IMR-90 (cell line): ENCODE measurements at regions not wholly inside any gene's neighbourhood (a gene's known extent, or its start where the extent isn't known, plus 50 kb on each side); places are given as distances from the start of the nearest gene placed in this dataset.

Source experiments
- ATAC-seq: fragments of 200-7000 bp; cut with Tn5 transposase; 2 replicates; pipeline ENCODE4 v1.9.1; 2020; ENCODE audit warnings: low read depth, mild to moderate bottlenecking, moderate library complexity
- BruUV-seq: library from RNA; stranded (reverse); fragments of 400-500 nt; replicated peaks from 2 replicates; lab custom pipeline; 2021; lab: Mats Ljungman, UMichigan
- CTCF ChIA-PET: fragments of 300-600 bp; formaldehyde crosslinking; extraction: SDS; loops from one replicate; lab custom pipeline; 2021; ENCODE audit warnings: antibody characterized with exemption; lab: Yijun Ruan, JAX
- POLR2A ChIA-PET: fragments of 300-600 bp; sonication (Branson Sonifier 250); formaldehyde crosslinking; loops from one replicate; lab custom pipeline; 2022; ENCODE audit warnings: antibody characterized with exemption; ENCODE audit not compliant: unreplicated experiment; lab: Charles Lee
- DNase-seq: peaks from one replicate; pipeline ENCODE4 v3.0.0; 2013
- H2AFZ ChIP-seq: replicated peaks from 2 replicates; pipeline ENCODE3; 2013; ENCODE audit warnings: low read length, mild to moderate bottlenecking; ENCODE audit not compliant: poor library complexity
- H2AK5ac ChIP-seq: 2 replicates; pipeline ENCODE4 v1.6.1; 2013; ENCODE audit warnings: low read depth, low read length, inconsistent platforms
- H2AK9ac ChIP-seq: replicated peaks from 2 replicates; pipeline ENCODE3; 2013; ENCODE audit warnings: mild to moderate bottlenecking, low read depth, low read length, moderate library complexity; ENCODE audit not compliant: poor library complexity
- H2BK120ac ChIP-seq: 2 replicates; pipeline ENCODE4 v1.6.1; 2013; ENCODE audit warnings: low read depth, low read length, inconsistent platforms
- H2BK15ac ChIP-seq: 3 replicates; pipeline ENCODE4 v1.6.1; 2013; ENCODE audit warnings: low read depth, low read length, inconsistent platforms
- H2BK20ac ChIP-seq: 2 replicates; pipeline ENCODE4 v1.6.1; 2013; ENCODE audit warnings: low read depth, mild to moderate bottlenecking, inconsistent platforms, low read length, moderate library complexity
- H2BK5ac ChIP-seq: 2 replicates; pipeline ENCODE4 v1.6.1; 2013; ENCODE audit warnings: mild to moderate bottlenecking, low read depth, low read length, inconsistent platforms; ENCODE audit not compliant: poor library complexity, severe bottlenecking
- H3K14ac ChIP-seq: replicated peaks from 2 replicates; pipeline ENCODE4 v1.6.1; 2013; ENCODE audit warnings: low read depth, low read length, inconsistent platforms
- H3K18ac ChIP-seq: 2 replicates; pipeline ENCODE4 v1.6.1; 2013; ENCODE audit warnings: low read depth, low read length, control low read depth
- H3K23ac ChIP-seq: 2 replicates; pipeline ENCODE4 v1.6.1; 2013; ENCODE audit warnings: low read depth, low read length, inconsistent platforms
- H3K27ac ChIP-seq: 2 replicates; pipeline ENCODE4 v1.5.1; 2013; ENCODE audit warnings: mild to moderate bottlenecking, control low read depth, low read length; ENCODE audit not compliant: insufficient read depth
- H3K27me3 ChIP-seq: 2 replicates; pipeline ENCODE4 v1.6.1; 2013; ENCODE audit warnings: low read length; ENCODE audit not compliant: control insufficient read depth, insufficient read depth
- H3K36me3 ChIP-seq: 2 replicates; pipeline ENCODE4 v1.6.1; 2013; ENCODE audit warnings: low read length, mixed read lengths; ENCODE audit not compliant: control insufficient read depth, insufficient read depth
- H3K4ac ChIP-seq: 2 replicates; pipeline ENCODE4 v1.6.1; 2013; ENCODE audit warnings: low read depth, low read length, inconsistent platforms
- H3K4me1 ChIP-seq: 2 replicates; pipeline ENCODE4 v1.6.1; 2013; ENCODE audit warnings: low read length, mixed read lengths; ENCODE audit not compliant: control insufficient read depth, insufficient read depth
- H3K4me2 ChIP-seq: 2 replicates; pipeline ENCODE4 v1.6.1; 2013; ENCODE audit warnings: low read depth, mild to moderate bottlenecking, control low read depth, low read length, moderate library complexity
- H3K4me3 ChIP-seq: 2 replicates; pipeline ENCODE4 v1.5.1; 2013; ENCODE audit warnings: low read depth, mild to moderate bottlenecking, control low read depth, low read length, moderate library complexity; ENCODE audit not compliant: insufficient read depth
- H3K56ac ChIP-seq: 2 replicates; pipeline ENCODE4 v1.6.1; 2013; ENCODE audit warnings: low read length, inconsistent platforms; ENCODE audit not compliant: insufficient read depth; ENCODE audit errors: extremely low read depth
- H3K79me1 ChIP-seq, 2 experiments: 2 replicates each; pipeline ENCODE4 v1.6.1; 2013; ENCODE audit warnings: low read length in 2 of 2, inconsistent platforms in 1 of 2, low read depth in 1 of 2
- H3K9ac ChIP-seq: 2 replicates; pipeline ENCODE4 v1.6.1; 2013; ENCODE audit warnings: low read depth, low read length, control low read depth
- H3K9me1 ChIP-seq: 2 replicates; pipeline ENCODE4 v1.6.1; 2013; ENCODE audit warnings: low read length, inconsistent platforms; ENCODE audit not compliant: insufficient read depth
- H3K9me3 ChIP-seq: 2 replicates; pipeline ENCODE4 v1.6.1; 2013; ENCODE audit warnings: low read length; ENCODE audit not compliant: control insufficient read depth, insufficient read depth
- H4K20me1 ChIP-seq: 2 replicates; pipeline ENCODE4 v1.6.1; 2013; ENCODE audit warnings: low read length, inconsistent platforms; ENCODE audit not compliant: insufficient read depth
- H4K5ac ChIP-seq: 2 replicates; pipeline ENCODE4 v1.6.1; 2013; ENCODE audit warnings: mild to moderate bottlenecking, low read depth, low read length, control low read depth
- H4K8ac ChIP-seq, 2 experiments: 2 replicates each; pipeline ENCODE4 v1.6.1; 2013; ENCODE audit warnings: low read depth in 2 of 2, low read length in 2 of 2, control low read depth in 1 of 2, inconsistent platforms in 1 of 2
- H4K91ac ChIP-seq: 2 replicates; pipeline ENCODE4 v1.6.1; 2013; ENCODE audit warnings: low read depth, low read length, inconsistent platforms; ENCODE audit not compliant: insufficient read depth
- BHLHE40 ChIP-seq: fragments of 150-350 bp; IDR thresholded peaks from 2 replicates; pipeline ENCODE4 v1.6.1; 2016; ENCODE audit warnings: mild to moderate bottlenecking, low read depth, low read length
- CEBPB ChIP-seq: IDR thresholded peaks from 2 replicates; pipeline ENCODE4 v1.6.1; 2012; ENCODE audit warnings: low read depth, low read length, improper control_type of control experiment
- CHD1 ChIP-seq: IDR thresholded peaks from 2 replicates; pipeline ENCODE4 v1.6.1; 2012; ENCODE audit warnings: low read depth, low read length, improper control_type of control experiment
- FOS ChIP-seq: fragments of 150-350 bp; IDR thresholded peaks from 2 replicates; pipeline ENCODE4 v1.6.1; 2016; ENCODE audit warnings: low read depth, low read length
- MAFK ChIP-seq: IDR thresholded peaks from 2 replicates; pipeline ENCODE4 v1.6.1; 2012; ENCODE audit warnings: low read depth, low read length, improper control_type of control experiment
- MAZ ChIP-seq: IDR thresholded peaks from 2 replicates; pipeline ENCODE4 v1.6.1; 2012; ENCODE audit warnings: low read depth, mild to moderate bottlenecking, low read length, improper control_type of control experiment, moderate library complexity, borderline replicate concordance
- MXI1 ChIP-seq: IDR thresholded peaks from 2 replicates; pipeline ENCODE4 v1.6.1; 2012; ENCODE audit warnings: low read depth, mild to moderate bottlenecking, low read length, moderate library complexity, borderline replicate concordance
- NFE2L2 ChIP-seq: fragments of 150-350 bp; IDR thresholded peaks from 2 replicates; pipeline ENCODE4 v1.6.1; 2016; ENCODE audit warnings: low read depth, mild to moderate bottlenecking, low read length
- POLR2A ChIP-seq: IDR thresholded peaks from 2 replicates; pipeline ENCODE4 v1.6.1; 2012; ENCODE audit warnings: mild to moderate bottlenecking, low read depth, low read length
- RAD21 ChIP-seq: IDR thresholded peaks from 2 replicates; pipeline ENCODE4 v1.6.1; 2012; ENCODE audit warnings: low read length, improper control_type of control experiment
- RCOR1 ChIP-seq: IDR thresholded peaks from 2 replicates; pipeline ENCODE4 v1.6.1; 2012; ENCODE audit warnings: mild to moderate bottlenecking, low read length, improper control_type of control experiment; ENCODE audit not compliant: insufficient replicate concordance
- RFX5 ChIP-seq: IDR thresholded peaks from 2 replicates; pipeline ENCODE4 v1.8.0; 2012; ENCODE audit warnings: low read depth, mild to moderate bottlenecking, low read length, moderate library complexity
- SMC3 ChIP-seq: fragments of 150-350 bp; IDR thresholded peaks from 2 replicates; pipeline ENCODE4 v1.6.1; 2016; ENCODE audit warnings: low read depth, mild to moderate bottlenecking, antibody characterized with exemption, low read length, moderate library complexity
- WGBS, 2 experiments: methylation state at CpG; one replicate each; pipeline versions ENCODE4 v1.1.5 to v1.1.7; 2013; ENCODE audit warnings: missing lambda C conversion rate in 2 of 2; ENCODE audit not compliant: insufficient read length in 1 of 2; ENCODE audit errors: extremely low coverage in 2 of 2; 5-methylcytosine and 5-hydroxymethylcytosine counted together
- dilution Hi-C: fragments of 300-500 bp; cut with HindIII; formaldehyde crosslinking; loops from one replicate; pipeline ENCODE4 v1.14.3; 2018; ENCODE audit warnings: low sequenced_read_pairs; ENCODE audit not compliant: unreplicated experiment
- in situ Hi-C: fragments of 300-500 bp; cut with MboI; formaldehyde crosslinking; loops from 3 replicates; pipeline ENCODE4 v1.14.3; 2019; ENCODE audit warnings: low sequenced_read_pairs, inconsistent platforms, mixed read lengths
- intact Hi-C: fragments of 100-400 bp; cut with micrococcal nuclease; formaldehyde crosslinking; loops from 2 replicates; pipeline ENCODE4 v1.10.0; 2022
- TF ChIP-seq, protein P1 (sequence below): conservative IDR thresholded peaks from 2 replicates; pipeline ENCODE4 v1.5.1; 2012; ENCODE audit warnings: mild to moderate bottlenecking, low read depth, low read length, improper control_type of control experiment
- TF ChIP-seq, protein P2 (sequence below): fragments of 150-350 bp; IDR thresholded peaks from 2 replicates; pipeline ENCODE4 v1.6.1; 2016; ENCODE audit warnings: low read depth, mild to moderate bottlenecking, low read length, moderate library complexity, borderline replicate concordance
- TF ChIP-seq, protein P3 (sequence below): fragments of 150-350 bp; IDR thresholded peaks from 2 replicates; pipeline ENCODE4 v1.6.1; 2017; ENCODE audit warnings: mild to moderate bottlenecking, antibody characterized with exemption, low read length, low read depth

DNA sequence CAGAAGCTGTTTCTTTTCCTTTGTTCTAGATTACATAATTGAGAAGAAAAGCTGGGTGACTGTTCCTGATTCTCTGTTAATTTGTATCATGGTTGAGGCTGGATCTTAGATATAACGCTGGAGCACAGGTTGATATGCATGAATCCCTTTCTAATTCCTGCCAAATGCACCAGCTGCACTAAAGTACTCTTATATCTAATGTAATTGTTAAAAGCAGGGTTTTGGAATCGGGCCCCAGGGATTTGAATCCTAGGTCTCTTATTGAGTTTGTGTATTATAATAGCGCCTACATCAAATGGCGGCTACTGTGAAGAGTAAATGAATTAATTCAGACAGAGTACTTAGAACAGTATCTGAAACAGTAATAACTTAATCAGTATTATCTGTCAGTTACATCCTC lies 80.4 kb downstream of the MC4R start:
- DNase-seq (no peak), ATAC-seq (no peak)
- no peak overlapping the region for H4K91ac ChIP-seq
- BruUV-seq = no TSS peak
- H3K27ac ChIP-seq = no peak overlapping the region
- H4K20me1 ChIP-seq = no peaks in the 10 kb centered on the region
- no peak overlapping the region for H2BK20ac ChIP-seq
- H3K23ac ChIP-seq = no peak overlapping the region
- no peak overlapping the region for H4K5ac ChIP-seq
- H3K4me3 ChIP-seq = no peak overlapping the region
- no peak overlapping the region for H3K4ac ChIP-seq
- no peak for TF ChIP-seq MXI1
- TF ChIP-seq BHLHE40 = no peak
- no peak for TF ChIP-seq RCOR1
- TF ChIP-seq RFX5 = no peak
- TF ChIP-seq POLR2A = no peak
- no peak for TF ChIP-seq SMC3
- TF ChIP-seq, protein P1, sequence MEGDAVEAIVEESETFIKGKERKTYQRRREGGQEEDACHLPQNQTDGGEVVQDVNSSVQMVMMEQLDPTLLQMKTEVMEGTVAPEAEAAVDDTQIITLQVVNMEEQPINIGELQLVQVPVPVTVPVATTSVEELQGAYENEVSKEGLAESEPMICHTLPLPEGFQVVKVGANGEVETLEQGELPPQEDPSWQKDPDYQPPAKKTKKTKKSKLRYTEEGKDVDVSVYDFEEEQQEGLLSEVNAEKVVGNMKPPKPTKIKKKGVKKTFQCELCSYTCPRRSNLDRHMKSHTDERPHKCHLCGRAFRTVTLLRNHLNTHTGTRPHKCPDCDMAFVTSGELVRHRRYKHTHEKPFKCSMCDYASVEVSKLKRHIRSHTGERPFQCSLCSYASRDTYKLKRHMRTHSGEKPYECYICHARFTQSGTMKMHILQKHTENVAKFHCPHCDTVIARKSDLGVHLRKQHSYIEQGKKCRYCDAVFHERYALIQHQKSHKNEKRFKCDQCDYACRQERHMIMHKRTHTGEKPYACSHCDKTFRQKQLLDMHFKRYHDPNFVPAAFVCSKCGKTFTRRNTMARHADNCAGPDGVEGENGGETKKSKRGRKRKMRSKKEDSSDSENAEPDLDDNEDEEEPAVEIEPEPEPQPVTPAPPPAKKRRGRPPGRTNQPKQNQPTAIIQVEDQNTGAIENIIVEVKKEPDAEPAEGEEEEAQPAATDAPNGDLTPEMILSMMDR = no peak
- no peak for TF ChIP-seq CHD1
- no peak for TF ChIP-seq FOS
- no peak for TF ChIP-seq RAD21
- TF ChIP-seq, protein P2, sequence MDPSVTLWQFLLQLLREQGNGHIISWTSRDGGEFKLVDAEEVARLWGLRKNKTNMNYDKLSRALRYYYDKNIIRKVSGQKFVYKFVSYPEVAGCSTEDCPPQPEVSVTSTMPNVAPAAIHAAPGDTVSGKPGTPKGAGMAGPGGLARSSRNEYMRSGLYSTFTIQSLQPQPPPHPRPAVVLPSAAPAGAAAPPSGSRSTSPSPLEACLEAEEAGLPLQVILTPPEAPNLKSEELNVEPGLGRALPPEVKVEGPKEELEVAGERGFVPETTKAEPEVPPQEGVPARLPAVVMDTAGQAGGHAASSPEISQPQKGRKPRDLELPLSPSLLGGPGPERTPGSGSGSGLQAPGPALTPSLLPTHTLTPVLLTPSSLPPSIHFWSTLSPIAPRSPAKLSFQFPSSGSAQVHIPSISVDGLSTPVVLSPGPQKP = no peak
- TF ChIP-seq MAZ = no peak
- TF ChIP-seq, protein P3, sequence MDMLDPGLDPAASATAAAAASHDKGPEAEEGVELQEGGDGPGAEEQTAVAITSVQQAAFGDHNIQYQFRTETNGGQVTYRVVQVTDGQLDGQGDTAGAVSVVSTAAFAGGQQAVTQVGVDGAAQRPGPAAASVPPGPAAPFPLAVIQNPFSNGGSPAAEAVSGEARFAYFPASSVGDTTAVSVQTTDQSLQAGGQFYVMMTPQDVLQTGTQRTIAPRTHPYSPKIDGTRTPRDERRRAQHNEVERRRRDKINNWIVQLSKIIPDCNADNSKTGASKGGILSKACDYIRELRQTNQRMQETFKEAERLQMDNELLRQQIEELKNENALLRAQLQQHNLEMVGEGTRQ = no peak
- no peak for TF ChIP-seq CEBPB
- TF ChIP-seq MAFK = no peak
- TF ChIP-seq NFE2L2 = no peak
- intact Hi-C loops = no loop called here
- ChIA-PET POLR2A (no interaction called here), CTCF (no interaction called here)
- H2BK120ac ChIP-seq = no peak overlapping the region
- H2BK5ac ChIP-seq = no peak overlapping the region
- H2AK5ac ChIP-seq = no peak overlapping the region
- in situ Hi-C loops = no loop called here
- H3K36me3 ChIP-seq = no peaks in the 10 kb centered on the region
- H3K18ac ChIP-seq = no peak overlapping the region
- H2AFZ ChIP-seq = no peak overlapping the region
- no peaks in the 10 kb centered on the region for H3K27me3 ChIP-seq
- no peaks in the 10 kb centered on the region for H3K9me3 ChIP-seq
- H3K79me1 ChIP-seq = no peaks in the 10 kb centered on the region
- no peak overlapping the region for H3K14ac ChIP-seq
- no peak overlapping the region for H3K56ac ChIP-seq
- H3K9me1 ChIP-seq = no peaks in the 10 kb centered on the region
- no peak overlapping the region for H2BK15ac ChIP-seq
- dilution Hi-C loops = no loop called here
- H2AK9ac ChIP-seq = no peak overlapping the region
- H3K9ac ChIP-seq = no peak overlapping the region
- no peaks in the 10 kb centered on the region for H3K4me1 ChIP-seq
- H3K4me2 ChIP-seq = no peak overlapping the region
- WGBS, 2 experiments = no CpG with 5 or more reads among the region's 4 CpGs
- no peak overlapping the region for H4K8ac ChIP-seq
